ENCODE measurements at regions not wholly inside any gene's neighbourhood (a gene's known extent, or its start where the extent isn't known, plus 50 kb on each side); places are given as distances from the start of the nearest gene placed in this dataset.
"Not testable (repeated sequence)": the region's sequence is repeated elsewhere in the genome, so short reads cannot be mapped to it uniquely, and the experiment has no call there.

DNA sequence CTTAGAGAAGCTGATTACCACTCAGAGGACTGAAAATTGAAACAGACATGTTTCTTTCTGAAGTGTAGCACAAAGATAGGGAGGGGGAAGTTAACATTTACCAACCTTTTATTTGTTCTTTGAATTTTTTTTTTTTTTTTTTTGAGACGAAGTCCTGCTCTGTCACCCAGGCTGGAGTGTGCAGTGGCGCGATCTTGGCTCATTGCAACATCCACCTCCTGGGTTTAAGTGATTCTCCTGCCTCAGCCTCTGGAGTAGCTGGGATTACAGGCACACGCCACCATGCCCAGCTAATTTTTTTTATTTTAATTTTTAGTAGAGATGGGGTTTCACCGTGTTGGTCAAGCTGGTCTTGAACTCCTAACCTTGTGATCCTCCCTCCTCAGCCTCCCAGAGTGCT lies 87.8 kb upstream of the AKAP13 start:
- TF ChIP-seq EZH2phosphoT487 (IDR thresholded peaks at IDR 0.05; ENCODE audit: low read length) = not testable (repeated sequence)
- TF ChIP-seq, protein P1, sequence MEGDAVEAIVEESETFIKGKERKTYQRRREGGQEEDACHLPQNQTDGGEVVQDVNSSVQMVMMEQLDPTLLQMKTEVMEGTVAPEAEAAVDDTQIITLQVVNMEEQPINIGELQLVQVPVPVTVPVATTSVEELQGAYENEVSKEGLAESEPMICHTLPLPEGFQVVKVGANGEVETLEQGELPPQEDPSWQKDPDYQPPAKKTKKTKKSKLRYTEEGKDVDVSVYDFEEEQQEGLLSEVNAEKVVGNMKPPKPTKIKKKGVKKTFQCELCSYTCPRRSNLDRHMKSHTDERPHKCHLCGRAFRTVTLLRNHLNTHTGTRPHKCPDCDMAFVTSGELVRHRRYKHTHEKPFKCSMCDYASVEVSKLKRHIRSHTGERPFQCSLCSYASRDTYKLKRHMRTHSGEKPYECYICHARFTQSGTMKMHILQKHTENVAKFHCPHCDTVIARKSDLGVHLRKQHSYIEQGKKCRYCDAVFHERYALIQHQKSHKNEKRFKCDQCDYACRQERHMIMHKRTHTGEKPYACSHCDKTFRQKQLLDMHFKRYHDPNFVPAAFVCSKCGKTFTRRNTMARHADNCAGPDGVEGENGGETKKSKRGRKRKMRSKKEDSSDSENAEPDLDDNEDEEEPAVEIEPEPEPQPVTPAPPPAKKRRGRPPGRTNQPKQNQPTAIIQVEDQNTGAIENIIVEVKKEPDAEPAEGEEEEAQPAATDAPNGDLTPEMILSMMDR (IDR thresholded peaks at IDR 0.05; ENCODE audit: low read length) = not testable (repeated sequence)
